Erythroblast (primary cell): ENCODE measurements at regions not wholly inside any gene's neighbourhood (a gene's known extent, or its start where the extent isn't known, plus 50 kb on each side); places are given as distances from the start of the nearest gene placed in this dataset.

ENCODE experiments used
- GATA1 ChIP-seq: IDR thresholded peaks from 2 replicates; pipeline ENCODE4 v1.6.1; 2011; ENCODE audit warnings: low read depth, mild to moderate bottlenecking, control low read depth, low read length, moderate library complexity
- POLR2A ChIP-seq: IDR thresholded peaks from 2 replicates; pipeline ENCODE4 v1.6.1; 2011; ENCODE audit warnings: mild to moderate bottlenecking, low read length

DNA sequence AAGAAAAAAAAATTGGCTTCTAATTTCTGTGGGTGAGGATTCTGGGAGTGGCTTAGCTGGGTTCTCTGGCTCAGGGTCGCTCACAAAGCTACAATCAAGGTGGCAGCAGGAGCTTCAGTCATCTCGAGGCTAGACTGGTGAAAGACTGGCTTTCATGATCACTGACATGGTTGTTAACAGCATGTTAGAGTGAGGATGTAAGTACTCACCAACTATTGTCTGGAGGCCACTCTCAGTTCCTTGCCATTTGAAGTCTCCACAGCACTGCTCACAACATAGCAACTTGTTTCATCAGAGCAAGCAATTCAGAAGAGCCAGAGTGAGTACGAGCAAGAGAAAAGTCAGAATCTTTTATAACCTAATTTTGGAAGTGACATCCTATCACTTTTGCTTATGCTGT is 145.7 kb upstream of the PRSS16 start:
- TF ChIP-seq POLR2A = no peak
- TF ChIP-seq GATA1 = no peak
